HepG2 (cell line): ENCODE measurements at regions not wholly inside any gene's neighbourhood (a gene's known extent, or its start where the extent isn't known, plus 50 kb on each side); places are given as distances from the start of the nearest gene placed in this dataset.

Source experiments
- ATAC-seq: fragments of 200-7000 bp; cut with Tn5 transposase; 3 replicates; pipeline ENCODE4 v1.9.1; 2020; ENCODE audit warnings: mild to moderate bottlenecking, moderate library complexity
- BruUV-seq: library from RNA; stranded (reverse); fragments of 400-500 nt; replicated peaks from 2 replicates; lab custom pipeline; 2021; lab: Mats Ljungman, UMichigan
- CTCF ChIA-PET: fragments of 300-600 bp; formaldehyde crosslinking; extraction: SDS; loops from one replicate; lab custom pipeline; 2021; ENCODE audit warnings: low total read pairs, inconsistent platforms, low intra/inter-chr PET ratio; lab: Yijun Ruan, JAX
- POLR2A ChIA-PET: fragments of 350-600 bp; sonication (Branson Sonifier 250); formaldehyde crosslinking; loops from one replicate; lab custom pipeline; 2020; ENCODE audit warnings: antibody characterized with exemption, inconsistent platforms; lab: Yijun Ruan, JAX
- DNase-seq: peaks from one replicate; pipeline ENCODE4 v3.0.0-alpha.2; 2015; ENCODE audit warnings: low spot score
- FAIRE-seq: peaks from 3 replicates; lab custom pipeline; 2011; peaks lifted over from hg19 to GRCh38; lab: Jason Lieb, UNC
- H2AFZ ChIP-seq: one replicate; pipeline ENCODE4 v1.6.1; 2011; ENCODE audit warnings: low read length, inconsistent platforms
- H3K27ac ChIP-seq: fragments of 300-600 bp; 3 replicates; pipeline ENCODE4 v1.8.0; 2011; ENCODE audit warnings: mixed run types, mild to moderate bottlenecking, mixed read lengths, low read length, inconsistent platforms; ENCODE audit not compliant: insufficient read depth; ENCODE audit errors: extremely low read length
- H3K27me3 ChIP-seq, 2 experiments: fragments of 200-600 bp in 1 of 2; 2 replicates in 1 of 2; 3 replicates in 1 of 2; pipeline versions ENCODE4 v1.6.0 to v1.8.0; 2011; ENCODE audit warnings: low read length in 2 of 2, mild to moderate bottlenecking in 2 of 2, moderate library complexity in 2 of 2, inconsistent platforms in 1 of 2; ENCODE audit not compliant: insufficient read depth in 2 of 2, control insufficient read depth in 1 of 2
- H3K36me3 ChIP-seq, 2 experiments: fragments of 200-600 bp in 1 of 2; replicated peaks in 1 of 2; 2 replicates in 1 of 2; 3 replicates in 1 of 2; pipeline versions ENCODE4 v1.5.1 to v1.8.0; 2011; ENCODE audit warnings: low read length in 2 of 2, inconsistent platforms in 1 of 2; ENCODE audit not compliant: insufficient read depth in 2 of 2, control insufficient read depth in 1 of 2
- H3K4me1 ChIP-seq: 2 replicates; pipeline ENCODE4 v1.5.1; 2012; ENCODE audit warnings: low read length, inconsistent platforms; ENCODE audit not compliant: insufficient read depth
- H3K4me2 ChIP-seq: 2 replicates; pipeline ENCODE4 v1.6.0; 2011; ENCODE audit warnings: low read depth, low read length, inconsistent platforms
- H3K4me3 ChIP-seq, 3 experiments: fragments of 200-600 bp in 1 of 3; sonication (generic), shearing (Covaris generic) in 1 of 3; replicated peaks in 1 of 3; 2 replicates each; pipeline ENCODE4 v1.5.1; 2011 to 2016; ENCODE audit warnings: low read length in 3 of 3, inconsistent platforms in 2 of 3, low read depth in 2 of 3, mild to moderate bottlenecking in 2 of 3, control low read depth in 1 of 3, mixed read lengths in 1 of 3; ENCODE audit not compliant: insufficient read depth in 1 of 3
- H3K79me2 ChIP-seq: one replicate; pipeline ENCODE4 v1.6.1; 2011; ENCODE audit warnings: low read length, inconsistent platforms; ENCODE audit not compliant: insufficient read depth
- H3K9ac ChIP-seq: 2 replicates; pipeline ENCODE4 v1.6.0; 2011; ENCODE audit warnings: mild to moderate bottlenecking, low read depth, low read length, inconsistent platforms; ENCODE audit not compliant: insufficient read depth
- H3K9me3 ChIP-seq: 2 replicates; pipeline ENCODE4 v1.5.1; 2012; ENCODE audit warnings: mild to moderate bottlenecking, low read length
- H4K20me1 ChIP-seq: 2 replicates; pipeline ENCODE4 v1.6.0; 2011; ENCODE audit warnings: inconsistent platforms, mild to moderate bottlenecking, low read length, moderate library complexity; ENCODE audit not compliant: insufficient read depth
- BORCS8-MEF2B ChIP-seq: sonication (generic); formaldehyde crosslinking; IDR thresholded peaks from 2 replicates; pipeline ENCODE4 v1.8.0; 2022; ENCODE audit warnings: mild to moderate bottlenecking, missing genetic modification reagents
- DMAP1 ChIP-seq: IDR thresholded peaks from 2 replicates; pipeline ENCODE4 v1.6.1; 2016
- GTF3A ChIP-seq: sonication (generic); formaldehyde crosslinking; conservative IDR thresholded peaks from 2 replicates; pipeline ENCODE4 v1.4.0; 2020; ENCODE audit warnings: mild to moderate bottlenecking, missing genetic modification reagents
- HOXA7 ChIP-seq: sonication (generic); formaldehyde crosslinking; IDR thresholded peaks from 2 replicates; pipeline ENCODE4 v1.8.1; 2022; ENCODE audit warnings: mild to moderate bottlenecking, missing genetic modification reagents, moderate library complexity
- KAT2B ChIP-seq: fragments of 150-350 bp; IDR thresholded peaks from 2 replicates; pipeline ENCODE4 v1.6.1; 2014; ENCODE audit warnings: low read depth, low read length, borderline replicate concordance
- KDM3A ChIP-seq: IDR thresholded peaks from 2 replicates; pipeline ENCODE4 v1.6.1; 2018; ENCODE audit warnings: low read depth, missing compliant biosample characterization
- MYNN ChIP-seq: sonication (generic); formaldehyde crosslinking; IDR thresholded peaks from 2 replicates; pipeline ENCODE4 v1.4.0; 2020; ENCODE audit warnings: mild to moderate bottlenecking, low read depth, missing genetic modification reagents
- NFRKB ChIP-seq: fragments of 450-650 bp; IDR thresholded peaks from 2 replicates; pipeline ENCODE4 v1.6.1; 2017
- NR3C1 ChIP-seq: sonication (generic); formaldehyde crosslinking; IDR thresholded peaks from 2 replicates; pipeline ENCODE4 v1.4.0; 2020; ENCODE audit warnings: missing genetic modification reagents
- RXRB ChIP-seq: IDR thresholded peaks from 2 replicates; pipeline ENCODE4 v1.6.1; 2016; ENCODE audit warnings: borderline replicate concordance, missing genetic modification reagents, missing compliant biosample characterization
- TCF12 ChIP-seq, 2 experiments: fragments of 450-650 bp in 1 of 2; sonication (generic) in 1 of 2; formaldehyde crosslinking in 1 of 2; IDR thresholded peaks; 2 replicates each; pipeline versions ENCODE4 v1.6.1 to v1.8.0; 2017 to 2022; ENCODE audit warnings: antibody characterized with exemption in 1 of 2, mild to moderate bottlenecking in 1 of 2, missing genetic modification reagents in 1 of 2, moderate library complexity in 1 of 2
- ZBTB20 ChIP-seq: sonication (generic); formaldehyde crosslinking; IDR thresholded peaks from 2 replicates; pipeline ENCODE4 v1.8.1; 2023; ENCODE audit warnings: missing genetic modification reagents, low read depth, mild to moderate bottlenecking, borderline replicate concordance
- ZNF253 ChIP-seq: sonication (generic); formaldehyde crosslinking; IDR thresholded peaks from 2 replicates; pipeline ENCODE4 v1.8.0; 2022; ENCODE audit warnings: mild to moderate bottlenecking, missing genetic modification reagents, borderline replicate concordance
- ZNF335 ChIP-seq: sonication (generic); formaldehyde crosslinking; IDR thresholded peaks from 2 replicates; pipeline ENCODE4 v1.4.0; 2020; ENCODE audit warnings: missing genetic modification reagents
- ZNF557 ChIP-seq: sonication (generic); formaldehyde crosslinking; IDR thresholded peaks from 2 replicates; pipeline ENCODE4 v1.4.0; 2020; ENCODE audit warnings: missing genetic modification reagents
- ZNF660 ChIP-seq: sonication (generic); formaldehyde crosslinking; IDR thresholded peaks from 2 replicates; pipeline ENCODE4 v1.5.1; 2020; ENCODE audit warnings: mild to moderate bottlenecking, low read depth, missing genetic modification reagents, borderline replicate concordance
- ZNF775 ChIP-seq: sonication (generic); formaldehyde crosslinking; IDR thresholded peaks from 2 replicates; pipeline ENCODE4 v1.4.0; 2020; ENCODE audit warnings: missing genetic modification reagents, mild to moderate bottlenecking, moderate library complexity, borderline replicate concordance
- WGBS: methylation state at CpG from one replicate; pipeline ENCODE4 v1.1.6; 2017; ENCODE audit warnings: low lambda C conversion rate; 5-methylcytosine and 5-hydroxymethylcytosine counted together
- in situ Hi-C: cut with HindIII; loops from 2 replicates; pipeline ENCODE4 v1.10.0; 2017; ENCODE audit warnings: low pct_unique_long_range_greater_than_20kb; ENCODE audit not compliant: extremely low pct_ligation_motif_present
- intact Hi-C: fragments of 100-400 bp; cut with micrococcal nuclease; formaldehyde crosslinking; loops from one replicate; pipeline ENCODE4 v1.10.0; 2022; ENCODE audit not compliant: unreplicated experiment
- TF ChIP-seq, protein P1 (sequence below): sonication (generic); formaldehyde crosslinking; IDR thresholded peaks from 2 replicates; pipeline ENCODE4 v1.4.0; 2020; ENCODE audit warnings: missing genetic modification reagents
- TF ChIP-seq, protein P2 (sequence below): IDR thresholded peaks from 2 replicates; pipeline ENCODE4 v1.6.1; 2016
- TF ChIP-seq, protein P3 (sequence below): fragments of 450-650 bp; IDR thresholded peaks from 2 replicates; pipeline ENCODE4 v1.6.1; 2017; ENCODE audit warnings: mild to moderate bottlenecking
- TF ChIP-seq, protein P4 (sequence below): sonication (generic); formaldehyde crosslinking; IDR thresholded peaks from 2 replicates; pipeline ENCODE4 v1.5.1; 2020; ENCODE audit warnings: mild to moderate bottlenecking, missing genetic modification reagents, borderline replicate concordance

DNA sequence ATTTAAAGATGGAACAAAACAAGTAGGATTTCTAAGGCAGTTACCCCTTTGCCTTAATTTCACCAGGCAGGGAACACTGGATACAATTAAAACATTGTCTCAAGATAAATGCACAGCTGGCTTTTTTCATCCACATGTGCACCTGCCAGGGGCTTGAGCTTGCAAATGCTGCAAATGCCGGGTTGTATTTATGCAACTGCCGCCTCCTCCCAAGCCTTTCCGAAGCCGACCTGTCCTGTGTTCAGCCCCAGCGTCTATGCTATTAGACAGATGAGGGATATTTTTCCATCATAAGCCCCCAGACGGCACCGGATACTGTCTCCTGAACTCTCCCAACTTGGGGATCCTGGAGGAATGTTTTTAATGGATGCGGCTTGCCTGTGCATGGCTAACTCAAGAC is 251.6 kb downstream of the CRLF2 start (continued):
- TF ChIP-seq NFRKB (no peak), ZNF557 (CRISPR knock-in tag) (no peak), ZNF660 (CRISPR knock-in tag) (no peak), KDM3A (CRISPR knock-in tag) (no peak)

DNA sequence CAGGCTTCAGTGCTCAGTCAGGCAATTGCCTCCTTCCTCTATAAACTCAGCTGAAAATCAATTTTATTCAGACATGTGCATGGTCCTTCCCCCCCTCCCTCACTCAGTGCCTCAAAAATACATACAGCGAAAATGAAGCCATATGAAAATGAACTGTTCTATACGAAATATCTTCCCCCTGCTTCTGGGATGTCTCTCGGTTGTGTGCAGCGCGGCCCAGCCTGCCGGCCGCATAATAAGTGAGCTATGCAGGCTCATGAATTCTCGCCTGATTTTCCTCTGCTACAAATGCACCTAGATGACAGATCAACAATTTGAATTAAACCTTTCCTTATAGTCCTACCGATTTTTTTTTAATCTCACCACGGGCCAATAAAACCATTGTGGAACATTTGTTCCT is 252.9 kb downstream of the CRLF2 start:
- intact Hi-C loops: no loop called here
- peaks cover 6% of the 10 kb centered on the region for H3K9me3 ChIP-seq
- 48% methylated on average over 10 of the region's 10 CpGs for WGBS
- peaks cover 12% of the 10 kb centered on the region for H3K4me1 ChIP-seq
- no peak overlapping the region for H3K4me3 ChIP-seq
- in situ Hi-C loops: no loop called here
- no peaks in the 10 kb centered on the region for H4K20me1 ChIP-seq
- no peak overlapping the region for H3K4me2 ChIP-seq
- ChIA-PET POLR2A (no interaction called here), CTCF (no interaction called here)
- no peak overlapping the region for H3K27ac ChIP-seq
- H3K36me3 ChIP-seq: no peaks in the 10 kb centered on the region
- H2AFZ ChIP-seq: no peak overlapping the region
- DNase-seq (no peak), ATAC-seq (no peak), FAIRE-seq (no peak)
- H3K9ac ChIP-seq: no peak overlapping the region
- no TSS peak for BruUV-seq
- peaks cover 0 to 12% of the 10 kb centered on the region in 2 experiments; a peak in 3 of 5 replicates for H3K27me3 ChIP-seq
- no peaks in the 10 kb centered on the region for H3K79me2 ChIP-seq
- TF ChIP-seq HOXA7: no peak
- TF ChIP-seq, protein P1, sequence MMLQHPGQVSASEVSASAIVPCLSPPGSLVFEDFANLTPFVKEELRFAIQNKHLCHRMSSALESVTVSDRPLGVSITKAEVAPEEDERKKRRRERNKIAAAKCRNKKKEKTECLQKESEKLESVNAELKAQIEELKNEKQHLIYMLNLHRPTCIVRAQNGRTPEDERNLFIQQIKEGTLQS (CRISPR knock-in tag): no peak
- no peak for TF ChIP-seq MYNN (CRISPR knock-in tag)
- TF ChIP-seq ZNF253 (CRISPR knock-in tag): no peak
- TF ChIP-seq, protein P2, sequence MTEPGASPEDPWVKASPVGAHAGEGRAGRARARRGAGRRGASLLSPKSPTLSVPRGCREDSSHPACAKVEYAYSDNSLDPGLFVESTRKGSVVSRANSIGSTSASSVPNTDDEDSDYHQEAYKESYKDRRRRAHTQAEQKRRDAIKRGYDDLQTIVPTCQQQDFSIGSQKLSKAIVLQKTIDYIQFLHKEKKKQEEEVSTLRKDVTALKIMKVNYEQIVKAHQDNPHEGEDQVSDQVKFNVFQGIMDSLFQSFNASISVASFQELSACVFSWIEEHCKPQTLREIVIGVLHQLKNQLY: no peak
- no peak for TF ChIP-seq RXRB (CRISPR knock-in tag)
- TF ChIP-seq, protein P3, sequence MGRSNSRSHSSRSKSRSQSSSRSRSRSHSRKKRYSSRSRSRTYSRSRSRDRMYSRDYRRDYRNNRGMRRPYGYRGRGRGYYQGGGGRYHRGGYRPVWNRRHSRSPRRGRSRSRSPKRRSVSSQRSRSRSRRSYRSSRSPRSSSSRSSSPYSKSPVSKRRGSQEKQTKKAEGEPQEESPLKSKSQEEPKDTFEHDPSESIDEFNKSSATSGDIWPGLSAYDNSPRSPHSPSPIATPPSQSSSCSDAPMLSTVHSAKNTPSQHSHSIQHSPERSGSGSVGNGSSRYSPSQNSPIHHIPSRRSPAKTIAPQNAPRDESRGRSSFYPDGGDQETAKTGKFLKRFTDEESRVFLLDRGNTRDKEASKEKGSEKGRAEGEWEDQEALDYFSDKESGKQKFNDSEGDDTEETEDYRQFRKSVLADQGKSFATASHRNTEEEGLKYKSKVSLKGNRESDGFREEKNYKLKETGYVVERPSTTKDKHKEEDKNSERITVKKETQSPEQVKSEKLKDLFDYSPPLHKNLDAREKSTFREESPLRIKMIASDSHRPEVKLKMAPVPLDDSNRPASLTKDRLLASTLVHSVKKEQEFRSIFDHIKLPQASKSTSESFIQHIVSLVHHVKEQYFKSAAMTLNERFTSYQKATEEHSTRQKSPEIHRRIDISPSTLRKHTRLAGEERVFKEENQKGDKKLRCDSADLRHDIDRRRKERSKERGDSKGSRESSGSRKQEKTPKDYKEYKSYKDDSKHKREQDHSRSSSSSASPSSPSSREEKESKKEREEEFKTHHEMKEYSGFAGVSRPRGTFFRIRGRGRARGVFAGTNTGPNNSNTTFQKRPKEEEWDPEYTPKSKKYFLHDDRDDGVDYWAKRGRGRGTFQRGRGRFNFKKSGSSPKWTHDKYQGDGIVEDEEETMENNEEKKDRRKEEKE: no peak
- no peak for TF ChIP-seq KAT2B
- no peak for TF ChIP-seq ZNF775
- TF ChIP-seq, protein P4, sequence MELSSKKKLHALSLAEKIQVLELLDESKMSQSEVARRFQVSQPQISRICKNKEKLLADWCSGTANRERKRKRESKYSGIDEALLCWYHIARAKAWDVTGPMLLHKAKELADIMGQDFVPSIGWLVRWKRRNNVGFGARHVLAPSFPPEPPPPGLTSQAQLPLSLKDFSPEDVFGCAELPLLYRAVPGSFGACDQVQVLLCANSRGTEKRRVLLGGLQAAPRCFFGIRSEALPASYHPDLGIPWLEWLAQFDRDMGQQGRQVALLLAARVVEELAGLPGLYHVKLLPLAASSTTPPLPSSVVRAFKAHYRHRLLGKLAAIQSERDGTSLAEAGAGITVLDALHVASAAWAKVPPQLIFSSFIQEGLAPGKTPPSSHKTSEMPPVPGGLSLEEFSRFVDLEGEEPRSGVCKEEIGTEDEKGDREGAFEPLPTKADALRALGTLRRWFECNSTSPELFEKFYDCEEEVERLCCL: no peak
- no peak for TF ChIP-seq NR3C1 (CRISPR knock-in tag)
- TF ChIP-seq DMAP1 (CRISPR knock-in tag): no peak
- TF ChIP-seq TCF12 (IDR thresholded peaks at IDR 0.05): no peak
- TF ChIP-seq TCF12 (CRISPR knock-in tag; IDR thresholded peaks at IDR 0.05): no peak
- TF ChIP-seq GTF3A: no peak
- no peak for TF ChIP-seq BORCS8-MEF2B (CRISPR knock-in tag)
- TF ChIP-seq ZBTB20 (CRISPR knock-in tag): no peak
- no peak for TF ChIP-seq ZNF335 (CRISPR knock-in tag)
